HS-5 (cell line): ENCODE measurements at regions not wholly inside any gene's neighbourhood (a gene's known extent, or its start where the extent isn't known, plus 50 kb on each side); places are given as distances from the start of the nearest gene placed in this dataset.
"Not testable (repeated sequence)": the region's sequence is repeated elsewhere in the genome, so short reads cannot be mapped to it uniquely, and the experiment has no call there.

Experiments
- DNase-seq: peaks from one replicate; pipeline ENCODE4 v3.0.0-alpha.2; 2012; ENCODE audit warnings: low read depth

GRCh38 chr16:10232757-10233156 is 50.5 kb upstream of the GRIN2A start:
- no peak for DNase-seq

DNA sequence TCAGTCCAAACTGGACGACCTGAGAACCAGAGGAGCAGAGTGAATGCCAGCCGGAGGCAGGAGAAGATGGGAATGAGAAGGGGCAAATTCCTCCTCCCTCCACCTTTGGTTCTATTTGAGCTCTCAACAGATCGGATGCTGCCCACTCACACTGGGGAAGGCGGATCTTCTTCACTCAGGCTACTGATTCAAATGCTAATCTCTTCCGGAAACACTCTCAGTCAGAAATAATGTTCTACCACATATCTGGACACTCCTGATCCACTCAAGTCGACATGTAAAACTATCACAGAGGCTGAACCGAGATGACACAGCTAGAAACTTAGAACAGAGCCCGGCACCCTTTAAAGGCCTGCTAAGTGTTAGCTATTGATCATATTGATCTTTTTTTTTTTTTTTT is 57.4 kb upstream of the GRIN2A start:
- no peak for DNase-seq

DNA sequence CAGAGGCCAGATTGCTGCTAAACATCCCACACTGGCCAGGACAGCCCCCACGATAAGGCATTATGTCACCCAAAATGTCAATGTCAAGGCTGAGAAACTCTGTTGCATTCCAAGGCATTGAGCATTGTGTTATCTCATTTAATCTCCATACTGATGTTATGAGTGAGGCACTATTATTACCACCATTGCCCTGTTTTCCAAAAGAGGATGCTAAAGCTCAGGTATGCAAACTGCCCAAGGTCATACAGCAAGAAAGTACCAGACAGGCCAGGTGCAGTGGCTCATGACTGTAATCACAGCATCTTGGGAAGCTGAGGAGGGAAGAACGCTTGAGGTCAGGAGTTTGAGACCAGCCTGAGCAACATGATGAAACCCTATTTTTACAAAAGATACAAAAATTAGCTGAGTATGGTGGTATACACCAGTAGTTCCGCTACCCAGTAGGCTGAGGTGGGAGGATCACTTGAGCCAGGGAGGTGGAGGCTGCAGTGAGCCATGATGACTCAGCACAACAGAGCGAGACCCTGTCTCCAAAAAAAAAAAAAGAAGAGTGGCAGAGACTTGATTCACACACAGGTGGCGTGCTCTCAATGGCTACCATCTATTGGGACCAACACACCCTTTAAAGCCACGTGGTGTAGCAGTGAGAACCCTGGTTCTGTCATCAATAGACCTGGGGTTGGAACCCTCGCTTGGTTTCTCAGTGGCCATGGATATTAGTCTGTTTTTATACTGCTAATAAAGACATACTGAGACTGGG is 58.8 kb upstream of the GRIN2A start:
- DNase-seq, result no peak

- no peak for DNase-seq
These were observed 59.9 kb upstream of the GRIN2A start for GRCh38 chr16:10242097-10242496.

GRCh38 chr16:10242916-10243315 is 60.7 kb upstream of the GRIN2A start:
- no peak for DNase-seq

GRCh38 chr16:10245002-10245401 is 62.8 kb upstream of the GRIN2A start:
- no peak for DNase-seq

DNA sequence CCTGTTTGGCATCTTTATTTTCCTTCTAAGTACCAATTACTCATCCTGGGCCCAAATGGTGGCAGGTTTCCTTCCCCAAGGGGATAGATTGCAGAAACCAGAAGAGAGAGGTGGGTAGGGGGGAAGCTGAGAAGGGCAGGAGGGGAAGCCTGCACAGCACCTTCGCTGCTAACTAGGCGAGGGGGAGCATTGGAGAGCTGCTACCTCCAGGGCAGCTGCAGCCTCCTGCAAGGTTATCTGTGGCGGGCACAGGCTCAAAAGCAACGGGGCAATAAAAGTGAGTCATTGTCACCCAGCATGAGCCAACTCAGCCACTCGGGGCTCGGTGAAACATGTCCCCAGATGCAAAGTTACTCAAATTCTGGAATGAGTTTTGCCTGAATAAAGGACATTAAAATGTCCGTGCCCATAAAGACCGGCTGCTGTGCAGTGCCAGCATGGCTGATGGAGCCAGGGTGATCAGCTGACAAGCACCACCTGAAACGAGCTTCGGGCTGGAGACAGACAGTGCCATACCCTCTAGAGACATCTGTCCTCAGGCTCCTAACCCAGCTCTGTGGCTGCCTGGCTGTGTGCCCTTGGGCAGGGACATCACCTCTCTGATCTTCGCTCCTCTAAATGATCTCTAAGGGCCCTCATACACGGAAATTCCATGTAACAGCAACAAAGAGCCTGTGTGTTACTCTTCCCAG is 68.1 kb upstream of the GRIN2A start:
- DNase-seq, result no peak

DNA sequence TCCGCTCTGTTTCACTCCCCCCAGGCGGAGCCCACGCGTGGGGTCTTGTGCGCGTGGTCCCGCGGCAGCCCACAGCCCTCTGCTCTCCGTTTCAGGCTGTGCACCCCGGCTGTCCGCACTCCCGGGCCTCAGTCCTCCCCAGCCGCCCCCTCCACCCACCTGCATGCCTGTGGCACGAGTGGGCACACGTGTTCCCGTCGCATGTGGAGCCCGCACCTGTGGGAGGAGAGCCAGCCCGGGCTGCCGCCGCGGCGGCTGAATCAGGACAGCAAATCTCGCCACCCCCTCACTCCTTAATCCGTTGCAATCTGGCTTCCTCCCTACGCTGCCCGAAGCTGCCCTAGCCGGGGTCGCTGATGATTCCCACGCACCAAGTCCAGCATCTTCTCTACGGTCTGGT is 69.9 kb upstream of the GRIN2A start:
- DNase-seq, result no peak

GRCh38 chr16:10253409-10253808 is 71.2 kb upstream of the GRIN2A start:
- DNase-seq, result no peak

- DNase-seq, result no peak
These were observed 73.5 kb upstream of the GRIN2A start for GRCh38 chr16:10255728-10256127.

- peak; percentile 2 for DNase-seq
These were observed 74.8 kb upstream of the GRIN2A start for GRCh38 chr16:10256784-10257641.

- DNase-seq, result not testable (repeated sequence)
These were observed 75.5 kb upstream of the GRIN2A start for GRCh38 chr16:10257642-10258251.

DNA sequence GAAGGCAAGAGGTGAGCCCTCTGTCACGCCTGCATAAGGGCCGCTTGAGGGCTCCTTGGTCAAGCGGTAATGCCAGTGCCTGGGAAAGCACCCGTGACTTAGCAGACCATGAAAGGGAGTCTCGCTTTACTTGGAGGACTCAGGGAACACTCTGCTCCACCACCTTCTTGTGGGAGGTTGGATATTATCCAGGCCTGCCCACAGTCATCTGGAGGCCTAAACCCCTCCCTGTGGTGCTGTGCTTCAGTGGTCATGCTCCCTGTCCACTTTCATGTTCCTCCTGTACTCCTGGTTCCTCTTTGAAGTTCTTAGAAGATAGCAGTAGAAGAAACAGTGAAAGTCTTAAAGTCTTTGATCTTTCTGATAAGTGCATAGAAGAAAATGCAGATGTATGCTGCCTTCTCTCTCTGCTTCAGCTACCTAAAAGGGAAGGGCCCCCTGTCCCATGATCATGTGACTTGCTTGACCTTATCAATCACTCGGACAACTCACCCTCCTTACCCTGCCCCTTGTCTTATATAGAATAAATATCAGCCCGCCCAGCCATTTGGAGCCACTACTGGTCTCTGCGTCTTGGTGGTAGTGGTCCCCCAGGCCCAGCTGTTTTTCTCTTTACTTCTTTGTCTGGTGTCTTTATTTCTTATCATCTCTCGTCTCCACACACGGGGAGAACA is 76.8 kb upstream of the GRIN2A start:
- DNase-seq, result not testable (repeated sequence)

- DNase-seq, result no peak
These were observed 78.8 kb upstream of the GRIN2A start for GRCh38 chr16:10261077-10261476.

DNA sequence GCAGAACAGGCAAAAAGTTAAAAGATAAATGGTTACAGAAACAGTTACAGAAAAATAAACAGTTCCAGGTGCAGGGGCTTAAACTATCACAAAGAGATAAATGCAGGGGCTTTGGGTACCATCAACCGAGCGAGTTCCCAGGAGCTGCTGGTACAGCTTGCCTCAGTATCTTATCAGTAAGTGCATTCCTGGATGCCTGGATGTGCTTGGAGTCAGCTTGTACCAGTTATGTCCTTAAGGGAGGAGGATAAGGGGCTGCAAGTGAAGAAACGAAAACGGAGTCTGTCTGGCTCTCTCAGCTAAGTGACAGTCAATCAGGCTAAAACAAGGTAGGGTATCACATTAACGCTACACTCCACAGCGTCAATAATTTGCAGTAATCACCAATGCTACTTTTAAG is 79.3 kb upstream of the GRIN2A start:
- not testable (repeated sequence) for DNase-seq

GRCh38 chr16:10262377-10263132 is 80.3 kb upstream of the GRIN2A start:
- DNase-seq, result no peak

DNA sequence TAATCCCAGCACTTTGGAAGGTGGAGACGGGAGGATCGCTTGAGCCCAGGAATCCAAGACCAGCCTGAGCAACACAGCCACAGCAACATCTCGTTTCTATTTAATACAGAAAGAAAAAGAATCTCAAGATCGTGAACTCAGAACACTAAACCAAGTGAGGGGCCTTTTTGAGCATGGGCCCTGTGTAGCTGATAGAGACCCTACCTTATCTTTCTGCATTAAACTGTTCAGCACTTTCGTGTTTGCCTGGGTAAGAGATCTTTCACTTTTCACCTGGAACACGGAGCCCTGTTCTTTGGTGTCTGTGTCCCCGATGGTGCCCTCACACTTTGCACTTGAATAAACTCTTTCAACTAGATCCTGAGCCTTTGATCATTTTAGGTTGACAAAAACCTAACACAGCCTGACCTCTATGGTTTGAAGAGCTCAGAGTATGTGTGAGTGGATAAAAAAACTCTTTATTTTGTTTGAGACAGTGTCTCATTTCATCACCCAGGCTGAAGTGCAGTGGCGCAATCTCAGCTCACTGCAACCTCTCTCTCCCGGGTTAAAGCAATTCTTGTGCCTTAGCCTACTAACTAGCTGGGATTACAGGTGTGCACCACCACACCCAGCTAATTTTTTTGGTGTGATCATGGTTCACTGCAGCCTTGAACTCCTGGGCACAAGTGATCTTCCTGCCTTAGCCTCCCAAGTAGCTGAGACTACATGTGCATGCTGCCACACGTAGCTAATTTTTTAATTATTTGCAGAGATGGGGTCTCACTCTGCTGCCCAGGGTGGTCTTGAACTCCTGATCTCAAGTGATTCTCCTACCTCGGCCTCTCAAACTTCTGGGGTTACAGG is 83.8 kb upstream of the GRIN2A start:
- DNase-seq, result no peak

- DNase-seq, result no peak
These were observed 84.6 kb upstream of the GRIN2A start for GRCh38 chr16:10266809-10267208.

GRCh38 chr16:10269632-10270031 is 87.4 kb upstream of the GRIN2A start:
- DNase-seq, result no peak

DNA sequence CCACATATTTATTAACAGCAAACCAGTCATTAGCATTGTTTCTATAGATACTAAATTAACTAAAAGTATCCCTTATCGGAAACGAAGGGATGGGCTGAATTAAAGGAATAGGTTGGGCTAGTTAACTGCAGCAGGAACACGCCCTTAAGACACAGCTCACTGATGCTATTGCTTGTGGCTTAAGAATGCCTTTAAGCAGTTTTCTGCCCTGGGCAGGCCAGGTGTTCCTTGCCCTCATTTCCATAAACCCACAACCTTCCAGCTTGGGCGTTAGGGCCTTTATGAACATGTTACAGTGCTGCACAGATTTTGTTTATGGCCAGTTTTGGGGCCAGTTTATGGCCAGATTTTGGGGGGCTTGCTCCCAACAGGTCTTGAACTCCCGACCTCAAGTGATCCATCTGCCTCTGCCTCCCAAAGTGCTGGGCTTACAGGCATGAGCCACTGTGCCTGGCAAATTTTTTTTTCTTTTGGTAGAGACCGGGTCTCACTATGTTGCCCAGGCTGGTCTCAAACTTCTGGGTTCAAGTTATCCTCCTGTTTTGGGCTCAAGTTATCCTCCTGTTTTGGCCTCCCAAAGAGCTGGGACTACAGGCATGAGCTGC is 90.1 kb upstream of the GRIN2A start:
- not testable (repeated sequence) for DNase-seq
